MM.1S (cell line): ENCODE measurements at regions not wholly inside any gene's neighbourhood (a gene's known extent, or its start where the extent isn't known, plus 50 kb on each side); places are given as distances from the start of the nearest gene placed in this dataset.

ENCODE experiments used
- CTCF ChIP-seq: fragments of 300-600 bp; sonication (generic); IDR thresholded peaks from 2 replicates; pipeline ENCODE4 v1.5.1; 2016; ENCODE audit warnings: antibody characterized with exemption, low read length, mixed read lengths
- EZH2 ChIP-seq: fragments of 300-600 bp; sonication (generic); optimal IDR thresholded peaks from 2 replicates; pipeline ENCODE3; 2017; ENCODE audit warnings: low read depth, mild to moderate bottlenecking, antibody characterized with exemption, low read length, mixed read lengths
- EZH2phosphoT487 ChIP-seq: fragments of 300-600 bp; sonication (generic); IDR thresholded peaks from 2 replicates; pipeline ENCODE4 v1.6.1; 2018; ENCODE audit warnings: antibody characterized with exemption, low read length

- no peak for TF ChIP-seq CTCF
- no peak for TF ChIP-seq EZH2
- TF ChIP-seq EZH2phosphoT487: no peak
These were observed 749.4 kb downstream of the XPNPEP1 start for GRCh38 chr10:109173937-109174336.
